D721Med (cell line): ENCODE measurements at regions not wholly inside any gene's neighbourhood (a gene's known extent, or its start where the extent isn't known, plus 50 kb on each side); places are given as distances from the start of the nearest gene placed in this dataset.

Experiments used
- DNase-seq: peaks from one replicate; pipeline ENCODE4 v3.0.0; 2011; ENCODE audit warnings: low spot score; ENCODE audit not compliant: insufficient read length
- FAIRE-seq: peaks from 2 replicates; lab custom pipeline; 2011; peaks lifted over from hg19 to GRCh38; lab: Jason Lieb, UNC
- TF ChIP-seq, protein P1 (sequence below): IDR thresholded peaks from 2 replicates; pipeline ENCODE4 v1.5.1; 2012; ENCODE audit warnings: mild to moderate bottlenecking, control low read depth; ENCODE audit not compliant: insufficient read depth; ENCODE audit errors: missing control alignments

DNA sequence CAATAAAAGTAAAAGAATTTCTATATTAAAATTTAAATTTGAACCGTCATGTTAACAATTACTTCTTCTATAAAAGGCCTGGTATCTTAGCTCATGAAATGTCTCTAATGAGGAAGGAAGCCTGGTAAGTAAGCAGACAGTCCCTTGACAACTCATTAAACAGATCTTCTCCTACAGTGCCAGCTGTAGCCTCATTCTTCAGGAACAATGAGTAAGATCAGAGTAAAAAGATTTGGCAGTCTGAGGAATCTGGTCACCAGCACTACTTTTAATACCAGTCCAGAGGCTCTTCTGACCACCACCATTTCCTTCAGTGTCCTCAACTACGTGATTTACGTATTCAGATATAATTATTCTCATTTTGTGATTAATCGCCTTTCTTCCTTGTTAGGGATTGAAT, 955.0 kb upstream of the ALCAM start:
- TF ChIP-seq, protein P1, sequence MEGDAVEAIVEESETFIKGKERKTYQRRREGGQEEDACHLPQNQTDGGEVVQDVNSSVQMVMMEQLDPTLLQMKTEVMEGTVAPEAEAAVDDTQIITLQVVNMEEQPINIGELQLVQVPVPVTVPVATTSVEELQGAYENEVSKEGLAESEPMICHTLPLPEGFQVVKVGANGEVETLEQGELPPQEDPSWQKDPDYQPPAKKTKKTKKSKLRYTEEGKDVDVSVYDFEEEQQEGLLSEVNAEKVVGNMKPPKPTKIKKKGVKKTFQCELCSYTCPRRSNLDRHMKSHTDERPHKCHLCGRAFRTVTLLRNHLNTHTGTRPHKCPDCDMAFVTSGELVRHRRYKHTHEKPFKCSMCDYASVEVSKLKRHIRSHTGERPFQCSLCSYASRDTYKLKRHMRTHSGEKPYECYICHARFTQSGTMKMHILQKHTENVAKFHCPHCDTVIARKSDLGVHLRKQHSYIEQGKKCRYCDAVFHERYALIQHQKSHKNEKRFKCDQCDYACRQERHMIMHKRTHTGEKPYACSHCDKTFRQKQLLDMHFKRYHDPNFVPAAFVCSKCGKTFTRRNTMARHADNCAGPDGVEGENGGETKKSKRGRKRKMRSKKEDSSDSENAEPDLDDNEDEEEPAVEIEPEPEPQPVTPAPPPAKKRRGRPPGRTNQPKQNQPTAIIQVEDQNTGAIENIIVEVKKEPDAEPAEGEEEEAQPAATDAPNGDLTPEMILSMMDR: no peak
- DNase-seq (no peak), FAIRE-seq (no peak)

DNA sequence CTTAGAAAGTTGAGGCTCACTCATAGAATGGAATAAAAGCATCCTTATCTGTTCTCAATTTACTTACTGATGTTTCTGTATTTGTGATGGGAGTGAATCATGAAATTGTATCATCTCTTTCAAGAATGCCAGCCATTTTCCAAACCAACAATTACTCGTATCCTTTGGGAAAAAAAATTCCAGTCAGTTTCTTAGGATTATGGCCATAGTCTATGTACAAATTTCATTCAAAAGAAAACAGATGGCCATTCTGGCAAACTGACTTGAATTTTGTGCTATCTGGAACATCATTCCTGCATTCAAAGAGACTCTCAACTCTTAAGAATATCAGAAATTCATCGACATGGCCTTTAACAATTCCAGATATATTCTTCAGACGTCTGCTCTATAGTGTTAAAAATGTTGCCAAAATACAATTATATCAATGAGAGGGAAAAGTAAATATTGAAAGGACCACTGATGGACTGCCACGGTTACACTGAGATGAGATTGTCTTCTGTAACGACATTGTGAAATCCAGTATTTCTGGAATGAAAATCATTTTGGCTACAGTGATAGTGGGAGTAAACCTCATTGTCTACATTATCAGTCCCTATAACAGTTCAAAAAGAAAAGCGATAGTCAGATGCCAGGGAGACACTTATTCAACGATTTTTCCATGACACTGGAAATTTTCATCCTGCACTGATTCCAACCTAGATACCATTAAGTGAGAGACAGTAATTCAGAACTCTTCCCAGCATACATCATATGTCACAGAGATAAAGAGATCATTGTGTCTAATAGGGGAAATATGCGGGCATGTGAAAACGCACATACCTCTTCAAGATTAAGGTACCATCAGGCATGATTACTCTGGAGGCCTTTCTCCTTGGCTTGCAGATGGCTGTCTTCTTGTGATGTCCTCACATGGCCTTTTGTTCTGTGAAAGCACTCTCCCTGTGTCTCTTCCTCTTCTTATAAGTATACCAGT, 953.8 kb upstream of the ALCAM start:
- TF ChIP-seq, protein P1: no peak
- FAIRE-seq (no peak), DNase-seq (no peak)

DNA sequence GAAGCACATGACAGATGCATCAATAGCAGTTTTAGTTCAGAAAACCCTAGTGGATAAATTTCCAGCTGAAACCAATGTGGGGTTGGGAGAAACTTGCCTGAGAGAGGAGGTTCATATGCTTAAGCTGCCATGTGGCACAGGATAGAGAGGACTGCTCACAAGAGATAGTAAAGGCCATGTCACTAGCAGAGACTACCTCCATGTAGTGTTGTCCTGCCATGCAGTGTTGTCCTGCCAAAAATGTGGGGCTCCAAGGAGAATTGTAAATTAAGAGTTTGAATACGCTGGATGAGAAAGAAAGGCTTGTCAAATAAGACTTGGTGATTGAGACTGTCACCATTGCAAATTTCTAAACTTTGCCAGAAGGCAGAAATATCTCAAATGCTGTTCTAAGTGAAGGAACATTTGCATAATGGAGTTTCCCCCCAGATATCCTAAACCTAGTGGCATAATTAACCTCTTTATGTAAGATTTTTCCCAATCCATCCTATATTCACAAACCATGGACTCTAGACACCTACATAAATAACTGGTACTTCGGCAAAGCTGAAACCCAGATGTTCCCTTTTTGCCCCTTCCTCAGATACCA, 938.3 kb upstream of the ALCAM start:
- TF ChIP-seq, protein P1: no peak
- FAIRE-seq (no peak), DNase-seq (no peak)

DNA sequence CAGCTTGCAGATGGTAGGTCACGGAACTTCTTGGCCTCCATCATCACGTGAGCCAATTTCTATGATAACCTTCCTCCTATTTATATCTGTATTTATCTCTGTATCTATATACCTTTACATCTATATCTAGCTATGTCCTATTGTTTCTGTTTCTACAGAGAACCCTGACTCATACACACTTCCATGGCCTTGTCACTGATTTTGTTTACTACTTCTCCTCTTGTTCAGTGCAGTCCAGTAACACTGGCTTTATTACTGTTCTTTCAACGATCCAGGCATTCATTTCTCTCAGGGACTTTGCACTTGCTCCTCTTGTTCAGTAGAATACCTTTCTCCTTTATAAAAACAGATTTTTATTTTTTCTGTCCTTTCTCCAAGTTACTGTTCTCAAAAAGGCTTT, 937.0 kb upstream of the ALCAM start:
- TF ChIP-seq, protein P1: no peak
- no peak for DNase-seq
- FAIRE-seq: no peak

DNA sequence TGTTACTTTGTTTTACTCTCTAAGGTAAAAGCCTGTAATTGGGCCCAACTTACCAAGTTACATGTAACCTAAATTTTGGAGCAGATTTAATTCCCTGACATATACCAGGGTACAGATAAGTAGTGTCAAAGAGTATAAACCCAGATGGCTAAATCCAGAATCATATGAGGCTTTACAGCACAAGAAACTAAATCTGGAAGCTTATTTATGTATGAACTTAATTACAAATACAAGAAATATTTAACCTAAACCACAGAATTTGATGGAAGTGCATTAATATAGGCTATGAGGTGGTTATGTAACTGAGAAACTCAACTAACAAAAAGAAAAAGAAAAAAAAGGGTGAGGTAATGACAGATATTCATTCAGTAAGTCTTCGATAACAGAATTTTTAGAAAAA, 930.2 kb upstream of the ALCAM start:
- no peak for DNase-seq
- no peak for FAIRE-seq
- TF ChIP-seq, protein P1: no peak

DNA sequence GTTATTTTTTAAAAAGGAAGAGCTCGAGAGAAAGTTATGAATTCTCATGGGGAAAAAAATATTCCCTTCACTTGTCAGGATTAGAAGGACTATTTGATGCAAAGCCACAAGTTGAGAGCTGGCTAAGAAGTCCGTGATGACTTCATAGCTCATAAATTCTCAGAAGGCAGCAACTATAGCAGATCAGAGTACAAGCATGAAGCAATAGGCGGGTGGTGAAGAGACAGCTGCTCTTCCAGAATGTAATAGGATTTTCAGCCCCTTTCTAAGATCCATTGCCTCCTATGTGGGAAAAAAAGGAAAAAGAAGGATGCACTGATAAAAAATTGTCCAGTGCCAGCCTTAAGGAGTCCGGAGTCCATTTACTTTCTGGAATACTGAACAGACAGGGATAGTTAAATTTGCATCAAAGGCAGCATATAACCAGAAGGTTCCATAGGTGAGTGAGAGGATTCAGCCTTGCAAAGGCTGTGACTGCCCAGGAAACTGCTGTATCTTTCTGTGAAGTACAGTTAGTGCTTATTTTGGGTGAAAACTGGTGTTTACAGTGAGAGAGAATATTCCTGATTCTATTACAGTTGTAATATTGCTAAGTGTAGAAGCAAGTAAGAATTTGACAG, 929.5 kb upstream of the ALCAM start:
- FAIRE-seq (no peak), DNase-seq (no peak)
- TF ChIP-seq, protein P1: no peak
